ENCODE measurements at regions not wholly inside any gene's neighbourhood (a gene's known extent, or its start where the extent isn't known, plus 50 kb on each side); places are given as distances from the start of the nearest gene placed in this dataset.

DNA sequence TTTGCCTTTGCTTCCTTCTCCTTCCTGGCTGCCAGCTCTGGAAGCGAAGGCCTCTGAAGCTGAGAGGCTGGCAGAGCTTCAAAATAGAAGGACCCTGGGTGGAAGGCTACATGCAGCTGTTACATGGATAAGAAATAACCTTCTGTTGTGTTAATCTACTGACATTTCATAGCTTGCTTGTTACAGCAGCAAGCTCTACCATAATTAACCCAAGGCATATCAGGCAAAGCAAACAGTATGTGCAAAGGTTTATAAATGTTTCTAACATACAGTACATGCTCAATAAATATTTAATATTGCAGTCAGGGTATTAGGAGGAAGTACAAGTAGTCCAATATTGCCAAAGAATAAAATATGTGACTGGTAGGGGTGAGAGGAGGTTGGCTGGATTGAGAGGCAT, 55.6 kb upstream of the MKLN1 start:
- TF ChIP-seq POLR2A (IDR thresholded peaks at IDR 0.05; ENCODE audit: low read depth, low read length) (no peak), JUN (IDR thresholded peaks at IDR 0.05; ENCODE audit: borderline replicate concordance, insufficient read depth, insufficient read length, low read depth) (no peak), POLR2AphosphoS5 (IDR thresholded peaks at IDR 0.05; ENCODE audit: insufficient read depth, low read depth, low read length) (no peak), CTCF (IDR thresholded peaks at IDR 0.05; ENCODE audit: extremely low read depth in 1 of 2, insufficient read depth in 1 of 2, low read depth in 1 of 2, low read length in 2 of 2) (no peak), EZH2 (IDR thresholded peaks at IDR 0.05; ENCODE audit: borderline replicate concordance, low read depth, low read length, severe bottlenecking) (no peak), MYC (IDR thresholded peaks at IDR 0.05; ENCODE audit: low read depth, low read length) (no peak), GATA2 (IDR thresholded peaks at IDR 0.05; ENCODE audit: insufficient read depth, insufficient read length, low read depth, low read length) (no peak), FOS (IDR thresholded peaks at IDR 0.05; ENCODE audit: borderline replicate concordance, insufficient read depth, low read length) (no peak)
- TF ChIP-seq, protein P1, sequence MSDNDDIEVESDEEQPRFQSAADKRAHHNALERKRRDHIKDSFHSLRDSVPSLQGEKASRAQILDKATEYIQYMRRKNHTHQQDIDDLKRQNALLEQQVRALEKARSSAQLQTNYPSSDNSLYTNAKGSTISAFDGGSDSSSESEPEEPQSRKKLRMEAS (IDR thresholded peaks at IDR 0.05; ENCODE audit: insufficient read depth, insufficient read length): no peak
- Histone ChIP-seq H3K27ac (ENCODE audit: insufficient read depth, low read depth, low read length) (no peak overlapping the region), H3K4me3 (replicated peaks in 1 of 3; ENCODE audit: insufficient read depth in 1 of 3, low read depth in 1 of 3, low read length in 3 of 3) (no peak overlapping the region), H3K9me1 (replicated peaks; ENCODE audit: control insufficient read depth, extremely low read depth, insufficient read depth, low read length) (no peaks in the 10 kb centered on the region), H3K9ac (replicated peaks; ENCODE audit: extremely low read depth, insufficient read depth, low read length) (no peak overlapping the region), H2AFZ (ENCODE audit: low read depth, low read length) (no peak overlapping the region), H3K79me2 (ENCODE audit: control insufficient read depth, insufficient read depth, low read length) (no peaks in the 10 kb centered on the region), H3K36me3 (ENCODE audit: control insufficient read depth in 2 of 2, extremely low read depth in 1 of 2, insufficient read depth in 2 of 2, low read length in 2 of 2) (no peaks in the 10 kb centered on the region), H3K4me1 (ENCODE audit: control insufficient read depth, extremely low read depth, insufficient read depth, low read length) (no peaks in the 10 kb centered on the region), H3K9me3 (replicated peaks; ENCODE audit: control insufficient read depth, insufficient read depth, low read length) (no peaks in the 10 kb centered on the region), H4K20me1 (replicated peaks; ENCODE audit: control insufficient read depth, extremely low read depth, insufficient read depth, low read length) (no peaks in the 10 kb centered on the region), H3K4me2 (ENCODE audit: insufficient read depth, low read length) (no peak overlapping the region), H3K27me3 (ENCODE audit: control insufficient read depth in 2 of 2, insufficient read depth in 2 of 2, low read length in 2 of 2) (peaks cover 0 to 5% of the 10 kb centered on the region in 2 experiments)
- FAIRE-seq (no peak), DNase-seq (ENCODE audit: low read depth, low spot score) (no peak)
- dilution Hi-C loops (cut with MboI; ENCODE audit: extremely low pct_ligation_motif_present, low sequenced_read_pairs): no loop called here
- POLR2A ChIA-PET: no interaction called here
- no TSS peak for BruUV-seq (replicated peaks)
- CTCF ChIA-PET: no interaction called here
- intact Hi-C loops (cut with micrococcal nuclease): no loop called here
